ENCODE measurements at regions not wholly inside any gene's neighbourhood (a gene's known extent, or its start where the extent isn't known, plus 50 kb on each side); places are given as distances from the start of the nearest gene placed in this dataset.
A peak's percentile ranks its signal among the peaks of the same experiment; 100 is the strongest.

DNA sequence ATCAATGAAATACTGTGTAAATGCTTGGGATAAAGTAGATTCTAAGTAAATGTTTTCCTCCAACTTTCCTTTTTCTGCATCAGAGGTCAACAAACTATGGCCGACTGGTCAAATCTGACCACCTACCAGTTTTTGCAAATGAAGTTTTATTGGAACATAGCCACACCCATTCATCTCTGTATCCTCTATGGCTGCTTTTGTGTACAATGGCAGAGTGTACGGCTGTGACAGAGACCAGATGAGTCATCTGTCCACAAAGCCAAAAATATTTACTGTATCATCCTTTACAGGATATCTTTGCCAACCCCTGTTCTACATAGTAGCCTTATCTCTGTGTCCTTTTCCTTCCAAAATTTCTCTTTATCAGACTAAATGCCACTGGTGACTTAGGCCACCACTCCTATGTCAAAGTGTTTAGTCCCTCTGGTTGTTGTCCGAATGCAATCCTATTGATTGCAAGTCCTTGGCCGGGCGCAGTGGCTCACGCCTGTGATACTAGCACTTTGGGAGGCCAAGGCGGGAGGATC is 218.4 kb upstream of the KLF4 start:
- Histone ChIP-seq H3K27me3 (no peaks in the 10 kb centered on the region), H3K36me3 (replicated peaks in 1 of 2) (no peaks in the 10 kb centered on the region), H3K27ac (peak overlapping the region in 4 of 5 donors; percentile 8 to 42 (median 14)), H3K4me1 (replicated peaks in 1 of 2) (peaks cover 7 to 13% of the 10 kb centered on the region in 2 donors), H3K4me3 (no peak overlapping the region), H3K9me3 (replicated peaks in 1 of 3) (no peaks in the 10 kb centered on the region)
- peak; percentile 49 to 79 (median 68) for DNase-seq
- TF ChIP-seq POLR2A (IDR thresholded peaks at IDR 0.05) = no peak
- TF ChIP-seq, protein P1, sequence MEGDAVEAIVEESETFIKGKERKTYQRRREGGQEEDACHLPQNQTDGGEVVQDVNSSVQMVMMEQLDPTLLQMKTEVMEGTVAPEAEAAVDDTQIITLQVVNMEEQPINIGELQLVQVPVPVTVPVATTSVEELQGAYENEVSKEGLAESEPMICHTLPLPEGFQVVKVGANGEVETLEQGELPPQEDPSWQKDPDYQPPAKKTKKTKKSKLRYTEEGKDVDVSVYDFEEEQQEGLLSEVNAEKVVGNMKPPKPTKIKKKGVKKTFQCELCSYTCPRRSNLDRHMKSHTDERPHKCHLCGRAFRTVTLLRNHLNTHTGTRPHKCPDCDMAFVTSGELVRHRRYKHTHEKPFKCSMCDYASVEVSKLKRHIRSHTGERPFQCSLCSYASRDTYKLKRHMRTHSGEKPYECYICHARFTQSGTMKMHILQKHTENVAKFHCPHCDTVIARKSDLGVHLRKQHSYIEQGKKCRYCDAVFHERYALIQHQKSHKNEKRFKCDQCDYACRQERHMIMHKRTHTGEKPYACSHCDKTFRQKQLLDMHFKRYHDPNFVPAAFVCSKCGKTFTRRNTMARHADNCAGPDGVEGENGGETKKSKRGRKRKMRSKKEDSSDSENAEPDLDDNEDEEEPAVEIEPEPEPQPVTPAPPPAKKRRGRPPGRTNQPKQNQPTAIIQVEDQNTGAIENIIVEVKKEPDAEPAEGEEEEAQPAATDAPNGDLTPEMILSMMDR (IDR thresholded peaks at IDR 0.05) = no peak
- WGBS, 4 donors = 41 to 62% (median 43%) methylated on average over 7 of the region's 7 CpGs
- intact Hi-C loops (cut with DNase I) = no loop called here

GRCh38 chr9:107707428-107707837 is 217.9 kb upstream of the KLF4 start:
- H3K4me1 ChIP-seq (replicated peaks in 1 of 2) = peaks cover 7 to 13% of the 10 kb centered on the region in 2 donors
- peak in 6 of 7 donors; percentile 23 to 55 (median 36) for DNase-seq
- H3K27me3 ChIP-seq = no peaks in the 10 kb centered on the region
- H3K27ac ChIP-seq = peak overlapping the region in 3 of 5 donors; percentile 14 to 42 (median 15)
- no peaks in the 10 kb centered on the region for H3K36me3 ChIP-seq (replicated peaks in 1 of 2)
- H3K9me3 ChIP-seq (replicated peaks in 1 of 3) = no peaks in the 10 kb centered on the region
- intact Hi-C loops (cut with DNase I) = no loop called here
- TF ChIP-seq, protein P1 (IDR thresholded peaks at IDR 0.05) = no peak
- no peak for TF ChIP-seq POLR2A (IDR thresholded peaks at IDR 0.05)
- WGBS, 4 donors = 32 to 43% (median 38%) methylated on average over 6 of the region's 6 CpGs
- no peak overlapping the region for H3K4me3 ChIP-seq

- H3K27me3 ChIP-seq = no peaks in the 10 kb centered on the region
- H3K4me3 ChIP-seq = no peak overlapping the region
- peak overlapping the region in 2 of 5 donors; percentile 15 to 42 for H3K27ac ChIP-seq
- H3K36me3 ChIP-seq (replicated peaks in 1 of 2) = no peaks in the 10 kb centered on the region
- peaks cover 3 to 13% of the 10 kb centered on the region in 2 donors for H3K4me1 ChIP-seq (replicated peaks in 1 of 2)
- no peak for TF ChIP-seq POLR2A (IDR thresholded peaks at IDR 0.05)
- TF ChIP-seq, protein P1 (IDR thresholded peaks at IDR 0.05) = no peak
- WGBS, 4 donors = 56 to 76% (median 67%) methylated on average over 3 of the region's 3 CpGs
- H3K9me3 ChIP-seq (replicated peaks in 1 of 3) = no peaks in the 10 kb centered on the region
- DNase-seq = no peak
- intact Hi-C loops (cut with DNase I) = no loop called here
These were observed 217.3 kb upstream of the KLF4 start for GRCh38 chr9:107706701-107707427.

GRCh38 chr9:107705521-107705920 is 216.0 kb upstream of the KLF4 start:
- no peak for TF ChIP-seq POLR2A (IDR thresholded peaks at IDR 0.05)
- TF ChIP-seq, protein P1 (IDR thresholded peaks at IDR 0.05) = no peak
- no peaks in the 10 kb centered on the region for H3K9me3 ChIP-seq (replicated peaks in 1 of 3)
- H3K36me3 ChIP-seq (replicated peaks in 1 of 2) = no peaks in the 10 kb centered on the region
- WGBS, 4 donors = 69 to 78% (median 73%) methylated on average over 3 of the region's 3 CpGs
- H3K4me1 ChIP-seq (replicated peaks in 1 of 2) = peaks cover 0 to 13% of the 10 kb centered on the region in 2 donors
- no peak overlapping the region for H3K27ac ChIP-seq
- intact Hi-C loops (cut with DNase I) = no loop called here
- H3K27me3 ChIP-seq = no peaks in the 10 kb centered on the region
- H3K4me3 ChIP-seq = no peak overlapping the region
- no peak for DNase-seq

All from adrenal gland (tissue), 9 donors.